ENCODE measurements at regions not wholly inside any gene's neighbourhood (a gene's known extent, or its start where the extent isn't known, plus 50 kb on each side); places are given as distances from the start of the nearest gene placed in this dataset.

- Histone ChIP-seq H3K36me3 (ENCODE audit: insufficient read depth in 1 of 2, low read depth in 1 of 2) (no peaks in the 10 kb centered on the region), H3K9me3 (no peaks in the 10 kb centered on the region), H3K27me3 (ENCODE audit: insufficient read depth in 3 of 3, low read length in 2 of 3) (no peaks in the 10 kb centered on the region), H3K27ac (no peak overlapping the region), H3K4me3 (no peak overlapping the region), H3K4me1 (no peaks in the 10 kb centered on the region)
- ATAC-seq, result no peak
- WGBS, 3 donors, result 57 to 71% (median 57%) methylated on average over 2 of the region's 2 CpGs
- intact Hi-C loops (cut with DNase I), result no loop called here
- DNase-seq, result no peak
- no peak for TF ChIP-seq CTCF (IDR thresholded peaks at IDR 0.05)
These were observed 662.9 kb downstream of the CCSER2 start for GRCh38 chr10:84991301-84991700.

- Histone ChIP-seq H3K27ac (no peak overlapping the region), H3K4me3 (no peak overlapping the region), H3K4me1 (no peaks in the 10 kb centered on the region), H3K27me3 (ENCODE audit: insufficient read depth in 3 of 3, low read length in 2 of 3) (no peaks in the 10 kb centered on the region), H3K36me3 (ENCODE audit: insufficient read depth in 1 of 2, low read depth in 1 of 2) (no peaks in the 10 kb centered on the region), H3K9me3 (no peaks in the 10 kb centered on the region)
- no peak for ATAC-seq
- TF ChIP-seq CTCF (IDR thresholded peaks at IDR 0.05), result no peak
- DNase-seq, result no peak
- intact Hi-C loops (cut with DNase I), result no loop called here
- WGBS, 3 donors, result 83 to 86% (median 84%) methylated on average over 9 of the region's 9 CpGs
These were observed 665.1 kb downstream of the CCSER2 start for GRCh38 chr10:84993251-84994035.

GRCh38 chr10:84994722-84995121, 666.3 kb downstream of the CCSER2 start:
- H3K4me1 ChIP-seq, result no peaks in the 10 kb centered on the region
- H3K9me3 ChIP-seq, result no peaks in the 10 kb centered on the region
- TF ChIP-seq CTCF (IDR thresholded peaks at IDR 0.05), result no peak
- DNase-seq (no peak), ATAC-seq (no peak)
- 42 to 83% (median 58%) methylated on average over 1 of the region's 1 CpG for WGBS, 3 donors
- no peak overlapping the region for H3K27ac ChIP-seq
- no peak overlapping the region for H3K4me3 ChIP-seq
- intact Hi-C loops (cut with DNase I), result no loop called here
- H3K27me3 ChIP-seq (ENCODE audit: insufficient read depth in 3 of 3, low read length in 2 of 3), result no peaks in the 10 kb centered on the region
- no peaks in the 10 kb centered on the region for H3K36me3 ChIP-seq (ENCODE audit: insufficient read depth in 1 of 2, low read depth in 1 of 2)

- no peak for ATAC-seq
- intact Hi-C loops (cut with DNase I), result no loop called here
- TF ChIP-seq CTCF (IDR thresholded peaks at IDR 0.05), result no peak
- WGBS, 3 donors, result 38 to 40% (median 39%) methylated on average over 3 of the region's 3 CpGs
- Histone ChIP-seq H3K4me3 (no peak overlapping the region), H3K27me3 (ENCODE audit: insufficient read depth in 3 of 3, low read length in 2 of 3) (no peaks in the 10 kb centered on the region), H3K9me3 (no peaks in the 10 kb centered on the region), H3K4me1 (no peaks in the 10 kb centered on the region), H3K27ac (no peak overlapping the region), H3K36me3 (ENCODE audit: insufficient read depth in 1 of 2, low read depth in 1 of 2) (no peaks in the 10 kb centered on the region)
- DNase-seq, result no peak
These were observed 668.2 kb downstream of the CCSER2 start for GRCh38 chr10:84996580-84996979.

- DNase-seq, result no peak
- no peaks in the 10 kb centered on the region for H3K9me3 ChIP-seq
- H3K27me3 ChIP-seq (ENCODE audit: insufficient read depth in 3 of 3, low read length in 2 of 3), result no peaks in the 10 kb centered on the region
- intact Hi-C loops (cut with DNase I), result no loop called here
- H3K27ac ChIP-seq, result no peak overlapping the region
- no peaks in the 10 kb centered on the region for H3K36me3 ChIP-seq (ENCODE audit: insufficient read depth in 1 of 2, low read depth in 1 of 2)
- WGBS, 3 donors, result 44 to 55% (median 54%) methylated on average over 2 of the region's 2 CpGs
- no peak for ATAC-seq
- no peaks in the 10 kb centered on the region for H3K4me1 ChIP-seq
- H3K4me3 ChIP-seq, result no peak overlapping the region
- no peak for TF ChIP-seq CTCF (IDR thresholded peaks at IDR 0.05)
These were observed 669.5 kb downstream of the CCSER2 start for GRCh38 chr10:84997870-84998269.

All from psoas muscle (tissue), 7 donors.